GM21515 (cell line): ENCODE measurements at regions not wholly inside any gene's neighbourhood (a gene's known extent, or its start where the extent isn't known, plus 50 kb on each side); places are given as distances from the start of the nearest gene placed in this dataset.
"Not testable (repeated sequence)": the region's sequence is repeated elsewhere in the genome, so short reads cannot be mapped to it uniquely, and the experiment has no call there.

ENCODE experiments used
- ATAC-seq: cut with Tn5 transposase; IDR thresholded peaks from one replicate; pipeline ENCODE4 v1.9.1; 2021; ENCODE audit not compliant: unreplicated experiment

DNA sequence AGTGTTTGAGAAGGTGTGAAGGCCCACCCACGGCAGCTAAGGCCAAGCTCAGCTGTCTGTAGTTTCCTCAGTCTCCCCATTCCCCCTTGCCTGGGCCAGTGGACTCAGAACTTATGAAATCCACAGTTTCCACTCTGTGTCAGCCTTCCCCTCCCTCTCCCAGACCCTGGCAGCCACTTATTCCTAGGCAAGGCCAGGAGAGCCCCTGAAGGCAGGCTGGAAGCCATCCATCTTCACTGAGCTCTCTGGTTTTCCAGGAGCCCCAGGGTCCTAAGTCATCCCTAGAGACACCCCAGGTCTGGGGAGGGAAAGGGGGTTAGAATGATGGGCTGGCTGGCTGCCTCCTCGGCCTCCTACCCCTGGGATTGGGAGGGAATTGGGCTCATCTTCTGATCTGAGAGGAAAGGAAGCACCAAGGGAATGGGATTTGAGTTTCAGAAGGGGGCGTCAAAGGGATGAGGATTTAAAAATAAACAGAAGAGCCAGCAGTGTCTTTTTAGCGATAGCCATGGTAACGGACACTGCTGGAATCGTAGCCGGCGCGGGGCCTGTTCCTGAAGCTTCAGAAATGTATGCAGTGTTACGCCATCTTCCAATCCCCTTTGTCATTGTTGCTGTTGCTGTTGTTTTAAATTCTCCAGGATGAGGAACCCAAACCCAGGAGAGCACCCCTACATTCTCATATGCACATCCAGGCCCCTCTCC is 561.1 kb upstream of the CADM1 start:
- ATAC-seq, result no peak

DNA sequence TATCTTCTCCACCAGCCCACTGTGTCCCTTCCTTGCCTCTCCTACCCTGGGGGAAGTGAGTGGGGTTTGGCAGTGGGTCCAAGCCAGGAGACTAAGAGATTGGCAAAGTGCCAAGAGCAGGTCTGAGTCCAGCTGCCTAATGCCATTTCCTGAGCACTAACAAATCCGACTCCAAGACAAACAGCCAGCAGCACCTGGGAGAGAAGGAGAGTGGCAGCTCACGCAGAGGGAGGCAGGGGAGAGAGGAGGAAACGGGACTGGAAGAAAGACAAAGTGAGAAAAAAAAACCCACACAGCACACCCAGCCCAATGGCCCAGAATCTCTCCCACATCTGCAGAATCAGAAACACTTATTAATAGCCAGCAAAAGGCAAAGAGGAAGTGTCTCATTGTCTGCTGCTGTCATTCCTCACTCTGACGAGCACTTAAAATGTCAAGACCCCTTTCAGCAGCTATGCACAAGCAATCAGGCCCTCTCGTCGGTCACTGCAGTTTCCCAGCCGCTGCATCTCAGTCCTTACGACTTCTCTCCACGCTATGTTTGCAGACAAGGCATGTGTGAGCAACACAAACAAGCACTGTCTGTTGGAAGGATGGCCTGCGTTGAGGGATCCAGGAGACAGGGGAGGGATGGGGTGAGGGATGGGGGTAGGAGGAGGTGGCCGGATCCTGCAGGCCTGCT is 558.4 kb upstream of the CADM1 start:
- no peak for ATAC-seq

DNA sequence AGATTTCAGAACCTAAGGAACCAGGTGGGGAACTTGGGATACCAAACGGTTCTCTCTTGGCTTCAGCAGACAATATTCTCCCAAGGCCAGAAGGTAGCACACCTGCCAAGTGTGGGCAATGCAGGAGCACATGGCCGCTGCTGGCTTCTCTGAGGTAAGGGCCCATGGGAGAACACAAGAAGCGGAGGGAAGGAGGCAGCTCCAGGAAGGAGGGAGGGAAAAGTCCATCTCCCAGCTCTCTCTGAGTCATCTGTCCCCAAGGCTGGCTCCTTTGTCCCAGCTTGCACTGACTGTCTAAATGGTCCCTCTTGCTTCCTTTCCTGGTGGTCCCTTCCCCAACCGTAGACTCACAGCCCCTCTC is 557.9 kb upstream of the CADM1 start:
- no peak for ATAC-seq

DNA sequence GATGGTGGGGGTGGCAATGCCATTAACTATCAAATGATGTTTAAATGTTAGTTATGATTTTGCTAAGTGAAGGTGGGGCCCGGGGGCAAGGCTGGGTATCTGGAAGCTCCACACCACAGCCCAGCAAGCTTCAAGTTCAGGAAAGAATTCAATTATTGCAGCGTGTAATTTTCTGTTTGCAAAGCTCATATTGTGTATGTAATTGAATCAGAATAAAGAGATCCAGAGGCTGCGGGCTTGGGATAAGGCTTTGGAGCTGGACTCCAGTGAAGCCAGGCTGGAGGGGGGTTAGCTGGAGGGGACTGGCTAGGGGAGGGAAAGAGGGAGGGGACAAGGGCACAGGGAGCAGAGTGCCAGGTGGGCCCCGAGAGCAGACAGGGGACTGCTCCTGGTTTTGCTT is 557.1 kb upstream of the CADM1 start:
- no peak for ATAC-seq

DNA sequence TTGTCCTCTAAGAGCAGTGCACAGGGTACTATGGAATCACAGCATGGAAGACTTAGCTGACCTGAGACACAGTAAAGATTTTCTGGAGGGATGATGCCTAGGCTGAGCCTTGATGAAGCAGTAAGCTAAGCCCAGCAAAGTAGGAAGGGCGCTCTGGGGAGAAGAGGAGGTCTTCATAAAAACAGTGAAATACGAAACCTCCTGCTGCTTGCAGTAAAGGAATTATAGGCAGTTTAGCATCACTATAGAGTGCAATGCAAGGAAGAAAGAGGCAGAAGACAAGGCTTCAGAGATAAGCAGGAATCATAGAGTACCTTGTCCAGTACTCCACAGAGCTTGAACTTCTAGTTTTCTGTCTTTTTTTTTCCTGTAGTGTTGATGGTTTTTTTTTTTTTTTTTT is 555.7 kb upstream of the CADM1 start:
- ATAC-seq, result no peak

DNA sequence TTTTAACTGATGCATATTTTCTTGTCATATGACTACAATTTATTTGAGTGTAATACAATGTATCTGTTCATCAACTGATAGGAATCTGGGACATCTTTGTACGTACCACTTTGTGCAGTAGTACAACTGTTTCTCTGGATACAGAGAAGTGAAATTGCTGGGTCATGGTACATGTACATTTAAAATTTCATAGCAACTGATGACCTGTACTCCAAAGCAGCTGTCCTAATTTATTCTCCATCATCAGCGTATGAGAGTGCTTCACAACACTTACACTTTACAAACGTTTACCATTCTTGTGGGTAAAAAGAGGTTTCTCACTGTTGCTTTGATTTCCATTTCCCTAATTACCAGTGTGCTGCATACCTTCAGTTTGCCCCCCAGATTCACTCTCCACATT is 552.8 kb upstream of the CADM1 start:
- no peak for ATAC-seq

DNA sequence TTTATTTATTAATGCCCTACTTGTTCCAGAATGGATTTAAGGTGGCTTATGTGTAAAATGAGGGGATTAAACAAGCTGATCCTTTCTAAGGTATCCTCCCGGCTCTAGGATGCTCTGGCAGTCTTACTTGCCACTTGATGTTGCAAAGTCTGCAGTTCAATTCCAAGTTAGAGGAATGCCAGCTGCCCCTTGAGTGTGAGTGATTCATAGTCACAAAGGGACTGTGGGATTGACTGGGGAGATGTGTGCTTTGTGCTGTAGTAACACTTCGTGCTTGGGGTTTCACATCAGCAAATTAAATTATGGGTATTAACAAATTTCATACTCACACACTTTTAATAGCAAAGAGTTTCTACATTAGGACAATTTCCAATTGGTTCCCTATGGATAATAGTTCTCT is 550.8 kb upstream of the CADM1 start:
- ATAC-seq, result no peak

DNA sequence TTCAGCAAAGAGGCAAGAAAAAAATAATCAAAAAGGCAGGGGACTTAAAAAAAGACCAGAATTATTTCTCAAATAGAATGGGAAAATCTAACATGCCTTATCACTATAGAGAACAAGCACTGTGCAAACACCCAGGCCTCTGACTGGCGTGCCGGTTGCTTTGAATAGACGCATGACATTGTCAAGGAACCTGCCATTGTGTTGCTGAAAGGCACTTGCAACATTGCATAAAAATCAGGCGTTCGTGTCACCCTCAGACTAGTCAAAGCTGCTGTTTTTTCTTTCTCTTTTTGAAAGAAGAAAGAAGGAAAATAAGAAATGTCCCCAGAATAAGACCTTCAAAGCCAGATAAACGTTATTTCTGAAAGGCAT is 549.3 kb upstream of the CADM1 start:
- ATAC-seq, result no peak

DNA sequence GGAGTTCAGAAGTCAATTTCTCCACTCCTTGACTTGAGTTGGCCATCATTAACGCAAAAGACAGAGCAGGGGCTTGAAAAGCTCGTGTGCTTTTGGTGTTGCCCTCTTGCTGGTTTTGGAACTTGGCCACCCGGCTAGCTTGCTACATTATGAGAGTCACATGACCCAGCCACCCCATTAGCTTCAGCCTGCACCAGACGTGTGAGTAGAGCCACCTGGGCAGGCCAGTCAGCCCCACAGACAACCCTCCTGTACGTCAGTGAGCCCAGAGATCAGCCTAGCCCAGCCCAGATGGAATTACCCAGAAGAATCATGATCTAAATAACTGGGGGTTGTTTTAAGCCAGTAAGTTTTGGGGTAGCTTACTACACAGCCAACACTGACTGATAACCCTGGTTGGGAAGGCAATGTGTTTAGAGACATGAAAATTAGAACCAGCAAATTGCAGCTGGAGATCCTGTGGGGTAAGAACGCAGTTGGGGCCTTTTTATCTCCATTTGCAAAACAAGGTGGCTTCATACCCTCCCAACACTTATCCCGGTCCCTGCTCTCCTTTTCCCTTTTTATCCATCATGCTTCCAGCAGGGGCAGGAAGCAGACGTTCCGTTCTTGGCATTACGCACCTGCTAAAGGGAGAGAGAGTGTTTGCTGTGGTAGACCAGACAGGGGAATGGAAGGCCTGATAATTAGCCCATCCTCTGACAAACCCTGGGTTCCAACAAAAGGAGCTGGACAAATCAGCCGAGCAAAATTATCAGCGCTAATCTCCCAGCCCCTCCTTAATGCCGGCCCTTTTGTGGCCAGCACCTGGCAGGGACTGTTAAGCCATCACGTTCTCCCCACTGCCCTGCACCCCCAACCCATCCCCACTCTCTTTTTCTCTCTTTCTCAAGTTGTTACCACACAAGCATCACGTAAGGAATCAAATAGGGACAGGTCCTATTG is 548.7 kb upstream of the CADM1 start:
- ATAC-seq, result no peak

DNA sequence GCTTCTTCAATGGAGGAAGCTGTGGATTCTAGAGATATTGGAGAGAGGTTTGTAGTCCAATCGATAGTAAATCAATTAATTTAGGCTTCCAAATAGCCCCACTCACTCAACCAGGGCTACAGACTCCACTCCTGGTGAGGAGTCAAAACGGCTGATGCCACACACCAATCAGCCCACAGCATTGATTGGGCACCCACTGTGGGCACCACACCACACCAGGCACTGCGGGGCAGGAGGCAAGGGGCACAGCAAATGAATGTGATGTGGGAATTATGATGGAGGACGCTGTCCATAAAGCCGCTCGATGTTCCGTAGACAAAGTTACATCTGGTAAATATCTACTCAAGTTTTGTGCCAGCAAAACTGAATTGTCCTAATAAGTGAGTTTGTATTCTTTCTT is 547.3 kb upstream of the CADM1 start:
- ATAC-seq, result no peak

DNA sequence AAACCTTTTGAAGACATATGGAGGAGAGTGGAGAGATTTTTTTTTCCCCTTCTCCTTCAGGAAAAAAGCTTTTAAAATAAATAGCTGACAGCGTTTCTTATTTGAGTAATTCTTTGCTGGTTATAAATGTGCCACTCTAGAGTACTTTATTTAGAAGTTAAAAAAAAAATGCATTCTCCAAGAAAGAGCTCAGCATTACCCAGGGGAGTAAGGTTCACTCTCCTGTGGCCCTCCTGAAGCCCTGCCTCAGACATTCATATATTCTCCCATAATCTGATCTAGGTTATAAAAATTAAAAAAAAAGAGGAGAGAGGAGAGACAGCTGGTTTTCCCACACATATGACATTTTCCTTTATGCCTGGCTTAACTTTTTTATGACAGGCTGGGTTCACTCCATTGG is 545.2 kb upstream of the CADM1 start:
- no peak for ATAC-seq

DNA sequence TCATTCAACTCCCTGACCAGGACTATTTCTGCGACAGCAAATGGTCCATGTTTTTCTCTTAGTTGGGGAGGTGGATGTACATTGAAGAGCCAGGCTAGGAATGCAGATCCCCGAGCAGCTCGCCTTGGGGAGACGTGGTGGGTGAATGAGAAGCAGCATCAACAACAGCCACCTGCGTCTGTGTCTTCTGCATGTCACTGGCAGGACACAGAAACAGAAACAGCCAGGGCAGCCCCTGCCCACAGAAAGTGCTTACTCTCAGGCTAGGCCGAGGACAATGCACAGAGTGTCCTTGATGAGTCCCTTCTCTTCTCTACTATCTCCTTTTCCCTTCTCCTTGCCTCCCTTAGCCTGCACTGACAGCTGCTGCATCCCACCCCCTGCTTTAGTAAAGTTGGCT is 541.9 kb upstream of the CADM1 start:
- no peak for ATAC-seq

DNA sequence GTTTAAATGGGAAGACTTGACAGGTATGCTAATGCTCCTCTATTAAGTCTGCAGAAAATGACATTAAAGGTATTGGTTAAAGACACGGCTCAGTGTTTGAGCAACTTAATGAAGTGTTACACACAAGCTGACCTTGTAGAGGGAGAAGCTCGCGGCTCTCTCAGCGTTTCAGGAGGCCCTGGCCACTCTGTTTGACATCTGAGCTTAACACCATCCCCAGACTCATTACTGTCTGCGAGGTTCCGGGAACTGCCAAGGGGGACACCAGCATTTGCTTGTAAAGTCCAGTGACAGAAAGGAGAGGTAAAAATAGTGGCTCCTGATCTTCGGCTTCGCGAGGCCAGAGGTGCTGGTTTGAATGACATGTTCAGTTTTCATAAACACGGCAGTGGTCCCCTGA is 540.7 kb upstream of the CADM1 start:
- ATAC-seq, result no peak

DNA sequence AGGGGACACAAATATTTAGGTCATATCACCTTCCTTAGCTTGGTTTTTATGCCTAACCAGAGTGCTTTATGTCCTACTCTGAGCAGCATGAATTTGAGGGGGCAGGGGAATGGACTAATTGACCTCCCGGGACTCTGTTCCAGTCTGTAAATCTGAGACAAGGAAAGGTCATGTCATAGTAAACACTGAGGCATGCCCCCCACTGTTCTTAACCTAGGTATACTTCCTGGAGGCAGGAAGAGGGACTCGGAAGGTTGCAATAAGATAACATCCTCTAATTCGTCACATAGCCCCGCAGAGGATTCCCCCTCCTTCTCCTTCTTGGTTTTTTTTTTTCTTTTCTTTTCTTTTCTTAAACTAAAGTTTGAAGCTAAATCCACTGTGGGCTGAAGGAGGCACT is 540.3 kb upstream of the CADM1 start:
- ATAC-seq, result no peak

DNA sequence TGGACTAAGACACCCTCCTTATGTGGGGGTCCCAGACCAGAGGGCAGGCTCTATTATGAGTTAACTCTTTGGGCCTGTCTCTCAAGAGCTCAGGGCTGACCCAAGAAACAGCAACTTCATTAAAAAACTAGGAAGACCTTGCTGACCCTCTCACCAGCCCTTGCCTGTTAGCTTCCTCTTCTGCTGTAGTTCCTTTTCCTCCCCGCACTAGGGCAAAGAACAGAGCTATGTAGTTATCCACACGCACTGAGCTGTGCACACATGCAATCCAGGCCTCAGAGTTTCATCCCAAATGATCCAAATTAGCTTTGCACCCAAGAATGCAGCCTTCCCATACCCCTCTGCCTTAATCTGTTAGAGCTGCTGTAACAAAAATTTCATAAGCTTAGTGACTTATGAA is 539.6 kb upstream of the CADM1 start:
- ATAC-seq, result no peak

DNA sequence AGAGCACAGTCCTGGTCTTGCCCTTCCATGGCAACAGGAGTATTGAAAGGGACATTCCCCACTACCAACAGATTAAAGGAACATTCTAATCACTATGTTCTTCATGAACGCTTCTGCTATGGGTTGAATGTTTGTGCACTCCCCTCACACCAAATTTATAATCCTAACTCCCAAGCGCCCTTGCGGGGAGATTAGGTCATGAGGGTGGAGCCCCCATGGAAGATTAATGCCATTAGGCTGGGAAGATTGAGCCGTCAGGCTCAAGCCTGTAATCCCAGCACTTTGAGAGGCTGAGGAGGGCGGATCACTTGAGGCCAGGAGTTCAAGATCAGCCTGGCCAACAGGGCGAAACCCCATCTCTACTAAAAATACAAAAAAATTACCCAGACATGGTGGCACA is 538.8 kb upstream of the CADM1 start:
- ATAC-seq, result not testable (repeated sequence)

DNA sequence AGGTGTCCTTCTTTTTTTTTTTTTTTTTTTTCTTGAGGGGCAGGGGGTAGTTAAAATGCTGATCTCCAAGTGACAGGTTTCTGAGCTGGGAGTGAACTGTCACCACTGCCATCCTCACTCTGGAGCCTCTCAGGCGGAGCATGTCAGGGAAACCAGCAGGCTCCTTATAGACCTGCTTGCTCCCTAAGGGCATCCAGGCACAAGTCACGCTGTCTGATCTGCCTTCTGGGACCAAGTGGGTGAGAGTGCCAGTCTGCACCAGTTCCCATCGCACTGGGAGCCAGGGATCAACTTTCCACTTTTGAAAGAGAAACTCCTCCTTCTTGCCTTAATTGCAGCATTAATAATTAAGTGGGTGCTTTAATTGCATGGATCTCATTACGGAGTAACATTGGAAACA is 537.9 kb upstream of the CADM1 start:
- ATAC-seq, result no peak

DNA sequence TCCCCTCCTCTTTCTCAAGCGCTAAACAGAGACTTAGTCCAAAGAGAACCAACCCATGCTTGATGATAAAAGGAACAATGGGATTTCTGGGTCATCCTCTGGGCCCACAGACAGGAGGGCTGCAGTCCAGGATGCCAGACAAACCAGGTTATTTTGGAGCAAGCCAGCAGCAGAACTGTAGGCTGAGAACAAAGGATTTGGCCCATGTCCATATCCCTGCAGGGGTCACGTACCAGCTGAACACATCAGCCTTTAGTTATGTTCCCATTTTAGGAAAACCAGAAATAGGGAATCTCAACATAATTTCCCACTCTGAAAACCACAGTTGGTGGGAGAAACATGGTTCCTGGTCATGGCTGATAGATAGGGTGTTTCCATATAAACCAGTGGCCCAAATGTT is 533.6 kb upstream of the CADM1 start:
- no peak for ATAC-seq

DNA sequence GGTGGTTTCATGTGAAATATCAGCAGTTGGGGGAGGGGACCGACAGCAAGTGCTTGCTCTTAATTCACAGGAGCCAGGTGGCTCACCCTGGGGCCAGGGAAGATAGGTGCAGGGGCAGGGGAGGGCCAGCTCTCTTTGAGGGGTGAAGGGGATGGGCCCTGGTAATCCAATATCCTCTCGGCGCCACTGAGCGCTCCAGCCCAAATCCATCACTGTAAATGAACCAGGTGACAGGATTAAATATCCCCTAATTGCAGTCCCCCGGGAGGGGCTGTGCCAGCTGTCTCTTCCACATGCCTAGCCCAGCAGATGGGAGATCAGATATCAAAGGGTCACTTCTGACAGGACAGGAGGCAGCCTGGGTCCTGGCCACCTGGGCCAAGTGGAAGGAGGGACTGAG is 531.8 kb upstream of the CADM1 start:
- ATAC-seq, result no peak

DNA sequence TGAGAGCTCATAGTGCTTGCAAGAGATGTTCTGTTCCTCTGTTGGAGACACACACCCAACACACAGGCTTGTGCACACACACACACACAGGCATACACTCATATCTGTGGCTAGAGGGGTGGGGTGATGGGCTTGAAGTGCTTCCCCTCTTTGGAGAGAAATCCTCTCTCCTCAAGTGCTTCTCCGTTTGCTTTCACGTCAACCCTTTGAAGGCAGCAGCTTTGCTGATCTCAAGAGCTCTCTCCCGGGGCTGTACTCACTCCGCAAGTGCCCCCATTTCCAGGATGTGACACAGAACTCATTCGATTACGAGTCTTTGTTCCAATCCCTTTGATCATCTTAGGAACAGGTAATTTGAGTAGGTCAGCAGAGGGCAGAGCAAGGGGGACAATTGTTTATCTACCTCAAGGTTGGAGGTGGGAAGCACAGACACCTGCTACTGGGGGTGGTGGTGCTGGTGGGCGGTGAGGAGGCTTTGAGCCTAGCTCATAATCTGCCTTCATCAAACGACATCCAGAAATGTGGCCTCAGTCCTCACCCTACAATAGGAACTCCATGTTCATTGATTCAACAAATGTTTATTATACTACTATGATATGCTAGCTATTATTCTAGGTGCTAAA is 529.8 kb upstream of the CADM1 start:
- ATAC-seq, result no peak

DNA sequence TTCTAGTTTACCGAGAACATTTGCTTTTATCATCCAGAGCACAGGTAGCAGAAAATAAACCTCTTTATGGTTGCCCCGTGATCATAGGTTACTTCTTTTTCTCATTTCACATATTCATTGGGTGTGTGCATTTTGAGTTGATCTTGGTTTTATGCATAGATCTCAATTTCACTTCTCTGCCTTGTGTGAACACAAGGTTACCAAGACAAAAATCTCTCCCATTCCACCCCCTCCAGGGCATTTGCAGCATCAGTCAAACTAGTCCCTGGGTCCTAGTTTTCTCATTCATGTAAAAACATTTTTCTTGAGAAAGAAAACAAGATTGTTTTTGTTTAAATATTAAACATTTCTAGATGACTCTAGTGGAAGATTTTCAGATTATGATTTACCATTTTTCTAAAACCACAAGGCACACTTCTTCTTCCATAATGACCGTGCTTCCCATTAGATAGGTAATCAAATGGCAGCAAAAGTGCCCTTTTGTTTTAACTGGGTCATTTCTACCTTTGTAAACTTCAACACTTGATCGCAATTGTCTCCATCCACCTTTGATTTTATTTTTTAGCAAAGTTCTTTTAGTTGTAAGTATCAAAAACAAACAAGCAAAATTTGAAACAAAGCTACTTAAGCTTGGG is 526.6 kb upstream of the CADM1 start:
- ATAC-seq, result no peak
